ENCODE measurements at regions not wholly inside any gene's neighbourhood (a gene's known extent, or its start where the extent isn't known, plus 50 kb on each side); places are given as distances from the start of the nearest gene placed in this dataset.

DNA sequence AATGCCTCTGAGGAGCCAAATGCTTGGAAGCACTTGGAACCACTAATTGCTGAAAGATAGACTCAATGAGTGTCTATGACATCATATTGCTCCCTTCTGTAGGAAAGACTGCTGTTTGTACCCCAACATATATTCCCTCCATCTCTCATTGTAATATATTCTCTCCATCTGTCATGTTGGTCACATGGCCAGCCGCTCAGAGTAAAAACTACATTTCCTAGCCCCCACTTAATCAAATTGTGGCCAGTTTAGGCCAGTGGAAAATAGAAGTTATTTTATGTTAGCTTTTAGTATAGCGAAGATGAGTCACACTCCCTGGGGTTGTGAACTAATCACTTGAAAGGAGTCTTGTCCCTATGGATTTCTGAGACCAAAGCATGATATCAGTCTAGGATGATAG lies 160.2 kb downstream of the HNMT start:
- TF ChIP-seq, protein P1, sequence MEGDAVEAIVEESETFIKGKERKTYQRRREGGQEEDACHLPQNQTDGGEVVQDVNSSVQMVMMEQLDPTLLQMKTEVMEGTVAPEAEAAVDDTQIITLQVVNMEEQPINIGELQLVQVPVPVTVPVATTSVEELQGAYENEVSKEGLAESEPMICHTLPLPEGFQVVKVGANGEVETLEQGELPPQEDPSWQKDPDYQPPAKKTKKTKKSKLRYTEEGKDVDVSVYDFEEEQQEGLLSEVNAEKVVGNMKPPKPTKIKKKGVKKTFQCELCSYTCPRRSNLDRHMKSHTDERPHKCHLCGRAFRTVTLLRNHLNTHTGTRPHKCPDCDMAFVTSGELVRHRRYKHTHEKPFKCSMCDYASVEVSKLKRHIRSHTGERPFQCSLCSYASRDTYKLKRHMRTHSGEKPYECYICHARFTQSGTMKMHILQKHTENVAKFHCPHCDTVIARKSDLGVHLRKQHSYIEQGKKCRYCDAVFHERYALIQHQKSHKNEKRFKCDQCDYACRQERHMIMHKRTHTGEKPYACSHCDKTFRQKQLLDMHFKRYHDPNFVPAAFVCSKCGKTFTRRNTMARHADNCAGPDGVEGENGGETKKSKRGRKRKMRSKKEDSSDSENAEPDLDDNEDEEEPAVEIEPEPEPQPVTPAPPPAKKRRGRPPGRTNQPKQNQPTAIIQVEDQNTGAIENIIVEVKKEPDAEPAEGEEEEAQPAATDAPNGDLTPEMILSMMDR (IDR thresholded peaks at IDR 0.05; ENCODE audit: insufficient read depth, low read depth, low read length): no peak
- TF ChIP-seq EZH2 (IDR thresholded peaks at IDR 0.05; ENCODE audit: insufficient read depth, low read length): no peak
